Right lobe of liver (tissue), 6 donors: ENCODE measurements at regions not wholly inside any gene's neighbourhood (a gene's known extent, or its start where the extent isn't known, plus 50 kb on each side); places are given as distances from the start of the nearest gene placed in this dataset.
"Not testable (repeated sequence)": the region's sequence is repeated elsewhere in the genome, so short reads cannot be mapped to it uniquely, and the experiment has no call there.

Experiments
- ATAC-seq, 4 donors: fragments of 200-7000 bp; cut with Tn5 transposase; one replicate each; pipeline ENCODE4 v1.9.1; 2020; ENCODE audit warnings: mild to moderate bottlenecking in 4 of 4, moderate library complexity in 4 of 4
- DNase-seq, 3 donors: peaks; one replicate each; pipeline ENCODE4 v3.0.0-alpha.2; 2020
- H3K27ac ChIP-seq, 3 donors: fragments of 200-600 bp; one replicate each; pipeline ENCODE4 v1.8.0; 2022
- H3K27me3 ChIP-seq, 2 donors: fragments of 200-600 bp; one replicate each; pipeline ENCODE4 v1.8.0; 2022
- H3K36me3 ChIP-seq, 4 donors: fragments of 200-600 bp; sonication (generic) in 1 of 4; one replicate each; pipeline versions ENCODE4 v1.5.1 to v1.8.0; 2017 to 2022; ENCODE audit warnings: control low read depth in 1 of 4
- H3K4me1 ChIP-seq, 4 donors: fragments of 200-600 bp; sonication (generic) in 1 of 4; one replicate each; pipeline versions ENCODE4 v1.5.1 to v1.8.0; 2017 to 2022; ENCODE audit warnings: control low read depth in 1 of 4
- H3K4me3 ChIP-seq, 3 donors: fragments of 200-600 bp; one replicate each; pipeline ENCODE4 v1.8.0; 2022
- H3K9me3 ChIP-seq, 4 donors: fragments of 200-600 bp; sonication (generic) in 1 of 4; one replicate each; pipeline versions ENCODE4 v1.5.1 to v1.8.0; 2017 to 2022; ENCODE audit warnings: control low read depth in 1 of 4
- CTCF ChIP-seq, 4 donors: fragments of 200-600 bp in 3 of 4; fragments of 450-650 bp in 1 of 4; IDR thresholded peaks; one replicate each; pipeline versions ENCODE4 v1.5.1 to v1.8.0; 2016 to 2022; ENCODE audit warnings: antibody characterized with exemption in 4 of 4, mild to moderate bottlenecking in 2 of 4
- POLR2A ChIP-seq: fragments of 450-650 bp; IDR thresholded peaks from one replicate; pipeline ENCODE4 v1.6.1; 2017; ENCODE audit warnings: antibody characterized with exemption, mild to moderate bottlenecking
- WGBS: methylation state at CpG from one replicate; pipeline ENCODE4 v1.1.6; 2018; ENCODE audit warnings: low coverage, low lambda C conversion rate; ENCODE audit not compliant: insufficient coverage; ENCODE audit errors: missing lambda C conversion rate; 5-methylcytosine and 5-hydroxymethylcytosine counted together
- intact Hi-C, 2 donors: fragments of 100-400 bp; cut with DNase I; formaldehyde crosslinking; loops; one replicate each; pipeline versions ENCODE4 v1.11.2 to v1.14.1; 2022
- donor health status: DM: no; HTN: yes; CAD: no.
- donor health status: DM: no; HTN: no; CAD: no.
- donor health status: DM: no; HTN: no; CAD: no.
- donor health status: DM: no; HTN: yes; CAD: no.
- donor health status: DM: no; HTN: yes; CAD: no.

- Histone ChIP-seq H3K27ac (no peak overlapping the region), H3K9me3 (no peaks in the 10 kb centered on the region), H3K4me1 (no peaks in the 10 kb centered on the region), H3K27me3 (no peaks in the 10 kb centered on the region), H3K4me3 (no peak overlapping the region), H3K36me3 (no peaks in the 10 kb centered on the region)
- 17% methylated on average over 2 of the region's 8 CpGs for WGBS
- intact Hi-C loops = no loop called here
- ATAC-seq = no peak
- no peak for TF ChIP-seq POLR2A
- no peak for TF ChIP-seq CTCF (IDR thresholded peaks at IDR 0.05)
- DNase-seq = no peak
Measured at GRCh38 chr9:65411901-65412300, 126.9 kb upstream of the FOXD4L5 start.

GRCh38 chr9:65411336-65411735 lies 126.3 kb upstream of the FOXD4L5 start:
- no peaks in the 10 kb centered on the region for H3K9me3 ChIP-seq
- H3K4me3 ChIP-seq = no peak overlapping the region
- H3K4me1 ChIP-seq = no peaks in the 10 kb centered on the region
- TF ChIP-seq CTCF (IDR thresholded peaks at IDR 0.05) (no peak), POLR2A (no peak)
- ATAC-seq (no peak), DNase-seq (no peak)
- intact Hi-C loops = no loop called here
- H3K36me3 ChIP-seq = no peaks in the 10 kb centered on the region
- H3K27me3 ChIP-seq = no peaks in the 10 kb centered on the region
- 49% methylated on average over 5 of the region's 9 CpGs for WGBS
- H3K27ac ChIP-seq = no peak overlapping the region

DNA sequence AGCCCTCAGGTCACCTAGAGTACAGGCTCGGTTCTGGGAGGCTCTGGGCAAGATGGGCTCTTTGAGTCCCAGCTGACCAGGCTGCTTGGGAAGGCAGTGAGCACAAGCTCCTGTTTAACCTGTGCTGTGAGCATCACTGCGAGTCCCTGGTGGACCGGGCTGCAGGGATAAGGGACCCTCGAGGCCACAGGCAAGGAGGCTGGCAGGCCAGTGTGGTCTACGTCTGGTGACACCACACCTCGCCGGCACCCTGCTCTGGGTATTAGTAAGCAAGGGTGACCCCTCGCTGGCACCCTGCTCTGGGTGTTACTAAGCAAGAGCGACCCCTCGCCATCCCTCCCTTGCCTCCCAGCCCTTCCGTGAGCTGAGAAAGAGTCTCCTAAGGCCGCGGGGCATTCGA lies 125.9 kb upstream of the FOXD4L5 start:
- no peak for TF ChIP-seq CTCF (IDR thresholded peaks at IDR 0.05)
- TF ChIP-seq POLR2A = no peak
- Histone ChIP-seq H3K9me3 (no peaks in the 10 kb centered on the region), H3K27ac (no peak overlapping the region), H3K27me3 (no peaks in the 10 kb centered on the region), H3K4me1 (no peaks in the 10 kb centered on the region), H3K36me3 (no peaks in the 10 kb centered on the region), H3K4me3 (no peak overlapping the region)
- WGBS = 43% methylated on average over 5 of the region's 14 CpGs
- intact Hi-C loops = no loop called here
- ATAC-seq = peak in 1 of 4 donors; percentile 19
- DNase-seq = no peak

DNA sequence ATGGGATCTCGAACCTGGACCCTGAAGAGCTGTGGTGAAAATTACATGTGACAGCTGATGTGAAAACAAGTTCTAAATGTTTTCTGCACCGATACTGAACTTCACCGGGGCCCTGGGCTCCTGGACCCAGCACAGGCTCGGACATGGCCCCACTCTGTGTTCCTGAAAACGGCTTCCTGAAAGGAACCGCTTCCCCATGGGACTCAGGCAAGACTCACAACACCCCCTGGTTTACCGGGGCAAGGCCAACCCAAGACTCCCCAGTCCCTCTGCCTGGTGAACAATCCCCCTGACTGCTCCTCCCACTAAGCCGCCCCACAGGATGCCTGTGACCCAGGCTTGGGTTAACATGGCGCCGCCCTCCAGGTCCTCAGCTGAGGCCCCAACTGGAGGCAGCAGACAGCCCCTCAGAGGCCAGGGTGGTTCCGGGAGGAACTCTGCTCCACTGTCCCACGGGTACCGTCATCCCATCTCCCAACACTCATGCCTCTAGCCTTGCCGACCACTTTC lies 124.5 kb upstream of the FOXD4L5 start:
- TF ChIP-seq POLR2A = no peak
- TF ChIP-seq CTCF (IDR thresholded peaks at IDR 0.05) = no peak
- Histone ChIP-seq H3K4me3 (no peak overlapping the region), H3K36me3 (no peaks in the 10 kb centered on the region), H3K27ac (no peak overlapping the region), H3K27me3 (no peaks in the 10 kb centered on the region), H3K9me3 (no peaks in the 10 kb centered on the region), H3K4me1 (no peaks in the 10 kb centered on the region)
- DNase-seq = no peak
- intact Hi-C loops = no loop called here
- ATAC-seq = no peak
- WGBS = 67% methylated on average over 5 of the region's 14 CpGs

DNA sequence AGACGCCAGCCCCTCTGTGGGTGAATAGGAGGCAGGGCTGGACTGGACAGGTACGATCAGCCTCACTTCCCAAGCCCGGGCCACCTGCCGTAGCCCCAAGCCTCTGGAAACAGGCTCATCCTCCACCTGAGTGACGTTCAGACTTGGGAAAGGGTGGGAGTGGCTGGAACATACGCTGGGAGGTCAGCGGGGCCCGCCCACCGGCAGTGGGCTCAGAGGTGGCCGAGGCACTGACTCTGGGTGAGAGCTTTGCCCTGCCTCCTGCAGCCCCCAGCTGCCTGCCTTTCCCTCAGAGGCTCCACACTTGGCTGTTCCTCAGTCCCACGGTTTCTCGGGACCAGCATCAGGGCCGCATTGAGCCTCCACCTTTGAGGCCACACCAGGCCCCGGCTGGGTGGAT lies 123.8 kb upstream of the FOXD4L5 start:
- H3K27me3 ChIP-seq, DNase-seq, H3K4me3 ChIP-seq, H3K4me1 ChIP-seq, ATAC-seq, H3K27ac ChIP-seq, H3K36me3 ChIP-seq, intact Hi-C loops, H3K9me3 ChIP-seq: not testable (repeated sequence)
- WGBS = no CpG with 5 or more reads among the region's 14 CpGs

DNA sequence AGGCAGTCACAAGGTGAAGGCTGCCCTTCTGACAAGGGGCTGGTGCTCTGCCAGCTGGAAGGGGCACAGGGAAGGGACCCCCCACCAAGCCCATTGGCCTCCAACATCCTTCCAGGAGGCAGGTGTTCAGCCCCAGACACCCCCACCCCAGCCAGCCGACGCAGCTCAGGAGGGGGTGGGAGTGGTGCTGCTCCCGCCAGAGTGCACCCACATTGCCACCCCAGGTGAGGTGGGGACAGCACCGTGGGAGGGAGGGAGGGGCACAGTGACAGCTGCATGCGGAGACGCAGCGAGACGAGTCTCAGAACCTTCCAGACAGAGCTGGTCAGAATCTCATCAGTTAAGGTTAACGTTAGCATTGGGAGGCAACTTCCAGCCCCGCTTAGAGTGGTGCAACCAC lies 121.6 kb upstream of the FOXD4L5 start:
- H3K4me3 ChIP-seq, H3K9me3 ChIP-seq, DNase-seq, H3K36me3 ChIP-seq, ATAC-seq, H3K27me3 ChIP-seq, H3K27ac ChIP-seq, H3K4me1 ChIP-seq, intact Hi-C loops: not testable (repeated sequence)
- no CpG with 5 or more reads among the region's 10 CpGs for WGBS

GRCh38 chr9:65405766-65406165 lies 120.8 kb upstream of the FOXD4L5 start:
- H3K36me3 ChIP-seq, intact Hi-C loops, H3K4me1 ChIP-seq, H3K27me3 ChIP-seq, ATAC-seq, DNase-seq, H3K27ac ChIP-seq, H3K9me3 ChIP-seq, H3K4me3 ChIP-seq: not testable (repeated sequence)
- 70% methylated on average over 5 of the region's 11 CpGs for WGBS
